ENCODE measurements at regions not wholly inside any gene's neighbourhood (a gene's known extent, or its start where the extent isn't known, plus 50 kb on each side); places are given as distances from the start of the nearest gene placed in this dataset.

DNA sequence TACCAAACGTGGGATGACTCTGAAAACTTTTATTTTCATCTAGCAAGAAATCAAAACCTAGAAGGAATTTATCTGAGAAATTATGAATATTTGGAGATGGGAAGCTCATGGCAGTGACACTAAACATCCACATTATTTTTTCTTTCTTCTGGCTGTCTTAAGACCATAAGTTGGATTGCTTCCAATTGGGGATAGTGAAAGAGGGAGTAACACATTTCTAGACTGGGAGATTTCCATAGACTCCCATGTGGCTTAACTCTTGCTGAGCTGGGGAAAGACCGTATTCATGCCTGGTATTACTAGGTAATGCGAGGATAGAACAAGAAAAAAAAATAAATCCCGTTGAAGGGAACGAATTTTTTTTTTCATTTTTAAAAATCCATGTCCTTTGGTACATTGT lies 120.0 kb downstream of the UTRN start:
- TF ChIP-seq EZH2phosphoT487 (IDR thresholded peaks at IDR 0.05; ENCODE audit: low read length) (no peak), EZH2 (optimal IDR thresholded peaks at IDR 0.05; ENCODE audit: low read depth, low read length) (no peak)
- TF ChIP-seq, protein P1, sequence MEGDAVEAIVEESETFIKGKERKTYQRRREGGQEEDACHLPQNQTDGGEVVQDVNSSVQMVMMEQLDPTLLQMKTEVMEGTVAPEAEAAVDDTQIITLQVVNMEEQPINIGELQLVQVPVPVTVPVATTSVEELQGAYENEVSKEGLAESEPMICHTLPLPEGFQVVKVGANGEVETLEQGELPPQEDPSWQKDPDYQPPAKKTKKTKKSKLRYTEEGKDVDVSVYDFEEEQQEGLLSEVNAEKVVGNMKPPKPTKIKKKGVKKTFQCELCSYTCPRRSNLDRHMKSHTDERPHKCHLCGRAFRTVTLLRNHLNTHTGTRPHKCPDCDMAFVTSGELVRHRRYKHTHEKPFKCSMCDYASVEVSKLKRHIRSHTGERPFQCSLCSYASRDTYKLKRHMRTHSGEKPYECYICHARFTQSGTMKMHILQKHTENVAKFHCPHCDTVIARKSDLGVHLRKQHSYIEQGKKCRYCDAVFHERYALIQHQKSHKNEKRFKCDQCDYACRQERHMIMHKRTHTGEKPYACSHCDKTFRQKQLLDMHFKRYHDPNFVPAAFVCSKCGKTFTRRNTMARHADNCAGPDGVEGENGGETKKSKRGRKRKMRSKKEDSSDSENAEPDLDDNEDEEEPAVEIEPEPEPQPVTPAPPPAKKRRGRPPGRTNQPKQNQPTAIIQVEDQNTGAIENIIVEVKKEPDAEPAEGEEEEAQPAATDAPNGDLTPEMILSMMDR (IDR thresholded peaks at IDR 0.05; ENCODE audit: low read length): no peak
- H3K79me2 ChIP-seq (ENCODE audit: low read length): no peaks in the 10 kb centered on the region
- DNase-seq: no peak

DNA sequence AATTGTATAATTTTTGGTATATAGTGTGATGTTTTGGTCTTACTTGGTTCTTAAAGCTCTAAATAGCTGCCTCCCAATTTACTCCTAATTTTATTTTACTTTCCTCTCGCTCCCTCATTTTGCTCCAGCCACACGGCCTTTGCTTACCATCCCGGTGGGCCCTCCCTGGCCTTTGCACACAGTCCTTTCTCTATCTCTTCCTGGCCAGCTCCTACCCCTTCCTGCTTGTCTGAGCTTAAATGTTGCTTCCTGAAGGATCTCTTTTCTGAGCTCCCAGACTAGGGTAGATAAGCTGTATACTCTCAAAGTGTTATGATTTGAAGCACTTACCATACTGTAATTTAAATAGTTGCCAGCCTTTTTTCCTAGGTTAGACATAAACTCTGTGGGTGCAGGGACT lies 121.7 kb downstream of the UTRN start:
- no peak for TF ChIP-seq EZH2 (optimal IDR thresholded peaks at IDR 0.05; ENCODE audit: low read depth, low read length)
- TF ChIP-seq, protein P1 (IDR thresholded peaks at IDR 0.05; ENCODE audit: low read length): no peak
- no peak for TF ChIP-seq EZH2phosphoT487 (IDR thresholded peaks at IDR 0.05; ENCODE audit: low read length)

More for the DNA sequence above, 120.0 kb downstream of the UTRN start:
- H3K4me3 ChIP-seq (ENCODE audit: low read length): no peak overlapping the region
- H3K4me1 ChIP-seq (ENCODE audit: low read length): no peaks in the 10 kb centered on the region
- no peaks in the 10 kb centered on the region for H3F3A ChIP-seq (ENCODE audit: insufficient read depth, low read length)
- H3K9me2 ChIP-seq (replicated peaks; ENCODE audit: insufficient read depth, low read length): no peaks in the 10 kb centered on the region
- no peaks in the 10 kb centered on the region for H3K36me3 ChIP-seq (replicated peaks; ENCODE audit: insufficient read depth, low read length)
- no peak overlapping the region for H3K9ac ChIP-seq (ENCODE audit: low read length)
- no peak overlapping the region for H3K4me2 ChIP-seq (ENCODE audit: low read depth, low read length)
- H2AFZ ChIP-seq (ENCODE audit: low read length): no peak overlapping the region
- H3K27ac ChIP-seq (ENCODE audit: low read length): no peak overlapping the region
- H4K20me1 ChIP-seq (ENCODE audit: insufficient read depth, low read length): no peaks in the 10 kb centered on the region
- no peaks in the 10 kb centered on the region for H3K9me3 ChIP-seq (replicated peaks; ENCODE audit: insufficient read depth, low read length)
- no peaks in the 10 kb centered on the region for H3K27me3 ChIP-seq (replicated peaks; ENCODE audit: insufficient read depth, low read length)

DNA sequence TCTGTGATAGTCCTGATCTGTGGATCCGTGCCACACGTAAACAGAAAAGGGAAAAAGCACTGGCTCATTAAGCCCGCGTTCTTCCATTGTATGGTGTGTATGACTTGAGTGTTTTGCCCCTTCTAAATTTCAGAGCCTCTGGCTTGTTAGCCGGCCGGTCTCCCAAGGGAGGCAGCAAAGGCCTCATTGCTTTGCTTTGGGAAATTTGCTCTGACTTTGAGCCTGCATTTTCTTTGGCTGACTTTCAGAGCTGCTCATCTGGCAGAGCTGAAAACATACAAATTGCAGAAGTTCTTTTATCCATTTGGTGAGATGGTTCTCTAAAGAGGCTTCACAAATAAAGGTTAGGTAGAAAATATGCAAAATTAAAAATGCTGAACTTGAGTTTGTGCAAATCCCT lies 123.0 kb downstream of the UTRN start:
- no peak overlapping the region for H3K4me2 ChIP-seq (ENCODE audit: low read depth, low read length)
- H3K9me2 ChIP-seq (replicated peaks; ENCODE audit: insufficient read depth, low read length): no peaks in the 10 kb centered on the region
- no peaks in the 10 kb centered on the region for H3K79me2 ChIP-seq (ENCODE audit: low read length)
- TF ChIP-seq, protein P1 (IDR thresholded peaks at IDR 0.05; ENCODE audit: low read length): no peak
- no peak for TF ChIP-seq EZH2phosphoT487 (IDR thresholded peaks at IDR 0.05; ENCODE audit: low read length)
- no peak for TF ChIP-seq EZH2 (optimal IDR thresholded peaks at IDR 0.05; ENCODE audit: low read depth, low read length)
- H3K9ac ChIP-seq (ENCODE audit: low read length): no peak overlapping the region
- H4K20me1 ChIP-seq (ENCODE audit: insufficient read depth, low read length): no peaks in the 10 kb centered on the region
- H3K9me3 ChIP-seq (replicated peaks; ENCODE audit: insufficient read depth, low read length): no peaks in the 10 kb centered on the region
- no peaks in the 10 kb centered on the region for H3K27me3 ChIP-seq (replicated peaks; ENCODE audit: insufficient read depth, low read length)
- H3F3A ChIP-seq (ENCODE audit: insufficient read depth, low read length): no peaks in the 10 kb centered on the region
- no peaks in the 10 kb centered on the region for H3K36me3 ChIP-seq (replicated peaks; ENCODE audit: insufficient read depth, low read length)
- H2AFZ ChIP-seq (ENCODE audit: low read length): no peak overlapping the region
- H3K27ac ChIP-seq (ENCODE audit: low read length): no peak overlapping the region
- DNase-seq: no peak
- no peak overlapping the region for H3K4me3 ChIP-seq (ENCODE audit: low read length)
- no peaks in the 10 kb centered on the region for H3K4me1 ChIP-seq (ENCODE audit: low read length)

More for the DNA sequence above, 121.7 kb downstream of the UTRN start:
- H3K79me2 ChIP-seq (ENCODE audit: low read length): no peaks in the 10 kb centered on the region
- H3K9me2 ChIP-seq (replicated peaks; ENCODE audit: insufficient read depth, low read length): no peaks in the 10 kb centered on the region
- no peaks in the 10 kb centered on the region for H3K36me3 ChIP-seq (replicated peaks; ENCODE audit: insufficient read depth, low read length)
- no peak overlapping the region for H3K27ac ChIP-seq (ENCODE audit: low read length)
- H3F3A ChIP-seq (ENCODE audit: insufficient read depth, low read length): no peaks in the 10 kb centered on the region
- H3K9me3 ChIP-seq (replicated peaks; ENCODE audit: insufficient read depth, low read length): no peaks in the 10 kb centered on the region
- no peak overlapping the region for H3K4me2 ChIP-seq (ENCODE audit: low read depth, low read length)
- H4K20me1 ChIP-seq (ENCODE audit: insufficient read depth, low read length): no peaks in the 10 kb centered on the region
- DNase-seq: no peak
- no peaks in the 10 kb centered on the region for H3K4me1 ChIP-seq (ENCODE audit: low read length)
- H3K27me3 ChIP-seq (replicated peaks; ENCODE audit: insufficient read depth, low read length): no peaks in the 10 kb centered on the region
- no peak overlapping the region for H3K4me3 ChIP-seq (ENCODE audit: low read length)
- H2AFZ ChIP-seq (ENCODE audit: low read length): no peak overlapping the region
- no peak overlapping the region for H3K9ac ChIP-seq (ENCODE audit: low read length)
